HL-60 (cell line): ENCODE measurements at regions not wholly inside any gene's neighbourhood (a gene's known extent, or its start where the extent isn't known, plus 50 kb on each side); places are given as distances from the start of the nearest gene placed in this dataset.
A peak's percentile ranks its signal among the peaks of the same experiment; 100 is the strongest.

Experiments
- DNase-seq, 2 experiments: peaks; one replicate each; pipeline ENCODE4 v3.0.0-alpha.2; 2010 to 2020; ENCODE audit warnings: low read depth in 1 of 2, low spot score in 1 of 2
- H3K27ac ChIP-seq: fragments of 250-450 bp; sonication (Bioruptor Pico); replicated peaks from 2 replicates; pipeline ENCODE4 v1.5.1; 2020; ENCODE audit warnings: mild to moderate bottlenecking, moderate library complexity
- H3K27me3 ChIP-seq: fragments of 250-450 bp; sonication (Bioruptor Pico); 2 replicates; pipeline ENCODE4 v1.5.1; 2021; ENCODE audit warnings: mild to moderate bottlenecking, moderate library complexity; ENCODE audit not compliant: insufficient read depth, poor library complexity, severe bottlenecking
- H3K4me3 ChIP-seq: replicated peaks from 2 replicates; pipeline ENCODE4 v1.5.1; 2011; ENCODE audit warnings: mild to moderate bottlenecking, control low read depth, low read length; ENCODE audit not compliant: insufficient read depth
- CTCF ChIP-seq: IDR thresholded peaks from one replicate; pipeline ENCODE4 v1.5.1; 2011; ENCODE audit warnings: low read length, control low read depth, inconsistent platforms; ENCODE audit not compliant: insufficient read depth
- GABPA ChIP-seq: IDR thresholded peaks from 2 replicates; pipeline ENCODE4 v1.6.1; 2012; ENCODE audit warnings: low read depth
- POLR2AphosphoS5 ChIP-seq: IDR thresholded peaks from 2 replicates; pipeline ENCODE4 v1.6.1; 2012; ENCODE audit warnings: low read depth
- SPI1 ChIP-seq: IDR thresholded peaks from 2 replicates; pipeline ENCODE4 v1.6.1; 2012; ENCODE audit warnings: low read depth, mild to moderate bottlenecking, borderline replicate concordance
- TF ChIP-seq, protein P1 (sequence below): IDR thresholded peaks from 2 replicates; pipeline ENCODE4 v1.6.1; 2012; ENCODE audit warnings: low read depth; ENCODE audit not compliant: insufficient replicate concordance

DNA sequence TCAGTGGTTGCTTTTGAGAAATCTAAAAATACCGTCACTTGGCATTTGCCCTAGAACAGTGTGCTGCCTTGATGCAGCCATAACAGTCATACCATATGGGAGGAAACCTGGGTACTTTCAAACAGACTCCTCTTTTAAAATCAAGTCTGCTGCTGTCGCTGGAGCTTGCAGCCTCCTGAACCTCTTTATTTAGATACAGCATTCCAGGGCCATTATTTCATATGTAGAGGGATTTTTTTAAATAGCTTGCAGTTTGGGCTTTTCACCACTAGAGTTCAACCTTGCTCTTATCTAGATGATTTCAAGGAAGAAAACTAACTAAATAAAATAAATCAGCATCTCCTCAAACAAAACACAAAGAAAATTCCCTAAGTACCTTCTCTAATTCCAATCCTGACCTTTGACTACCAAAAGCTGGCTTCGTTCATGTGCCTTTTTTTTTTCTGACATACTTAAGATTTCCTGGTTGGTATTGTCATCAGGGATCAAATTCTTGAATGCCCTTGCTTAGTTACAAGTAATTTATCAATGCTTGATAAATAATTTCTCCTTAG is 111.6 kb downstream of the KBTBD8 start:
- DNase-seq = no peak
- Histone ChIP-seq H3K27ac (no peak overlapping the region), H3K4me3 (no peak overlapping the region), H3K27me3 (no peaks in the 10 kb centered on the region)
- TF ChIP-seq CTCF = peak; percentile 34
- TF ChIP-seq, protein P1, sequence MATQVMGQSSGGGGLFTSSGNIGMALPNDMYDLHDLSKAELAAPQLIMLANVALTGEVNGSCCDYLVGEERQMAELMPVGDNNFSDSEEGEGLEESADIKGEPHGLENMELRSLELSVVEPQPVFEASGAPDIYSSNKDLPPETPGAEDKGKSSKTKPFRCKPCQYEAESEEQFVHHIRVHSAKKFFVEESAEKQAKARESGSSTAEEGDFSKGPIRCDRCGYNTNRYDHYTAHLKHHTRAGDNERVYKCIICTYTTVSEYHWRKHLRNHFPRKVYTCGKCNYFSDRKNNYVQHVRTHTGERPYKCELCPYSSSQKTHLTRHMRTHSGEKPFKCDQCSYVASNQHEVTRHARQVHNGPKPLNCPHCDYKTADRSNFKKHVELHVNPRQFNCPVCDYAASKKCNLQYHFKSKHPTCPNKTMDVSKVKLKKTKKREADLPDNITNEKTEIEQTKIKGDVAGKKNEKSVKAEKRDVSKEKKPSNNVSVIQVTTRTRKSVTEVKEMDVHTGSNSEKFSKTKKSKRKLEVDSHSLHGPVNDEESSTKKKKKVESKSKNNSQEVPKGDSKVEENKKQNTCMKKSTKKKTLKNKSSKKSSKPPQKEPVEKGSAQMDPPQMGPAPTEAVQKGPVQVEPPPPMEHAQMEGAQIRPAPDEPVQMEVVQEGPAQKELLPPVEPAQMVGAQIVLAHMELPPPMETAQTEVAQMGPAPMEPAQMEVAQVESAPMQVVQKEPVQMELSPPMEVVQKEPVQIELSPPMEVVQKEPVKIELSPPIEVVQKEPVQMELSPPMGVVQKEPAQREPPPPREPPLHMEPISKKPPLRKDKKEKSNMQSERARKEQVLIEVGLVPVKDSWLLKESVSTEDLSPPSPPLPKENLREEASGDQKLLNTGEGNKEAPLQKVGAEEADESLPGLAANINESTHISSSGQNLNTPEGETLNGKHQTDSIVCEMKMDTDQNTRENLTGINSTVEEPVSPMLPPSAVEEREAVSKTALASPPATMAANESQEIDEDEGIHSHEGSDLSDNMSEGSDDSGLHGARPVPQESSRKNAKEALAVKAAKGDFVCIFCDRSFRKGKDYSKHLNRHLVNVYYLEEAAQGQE = no peak
- no peak for TF ChIP-seq SPI1

DNA sequence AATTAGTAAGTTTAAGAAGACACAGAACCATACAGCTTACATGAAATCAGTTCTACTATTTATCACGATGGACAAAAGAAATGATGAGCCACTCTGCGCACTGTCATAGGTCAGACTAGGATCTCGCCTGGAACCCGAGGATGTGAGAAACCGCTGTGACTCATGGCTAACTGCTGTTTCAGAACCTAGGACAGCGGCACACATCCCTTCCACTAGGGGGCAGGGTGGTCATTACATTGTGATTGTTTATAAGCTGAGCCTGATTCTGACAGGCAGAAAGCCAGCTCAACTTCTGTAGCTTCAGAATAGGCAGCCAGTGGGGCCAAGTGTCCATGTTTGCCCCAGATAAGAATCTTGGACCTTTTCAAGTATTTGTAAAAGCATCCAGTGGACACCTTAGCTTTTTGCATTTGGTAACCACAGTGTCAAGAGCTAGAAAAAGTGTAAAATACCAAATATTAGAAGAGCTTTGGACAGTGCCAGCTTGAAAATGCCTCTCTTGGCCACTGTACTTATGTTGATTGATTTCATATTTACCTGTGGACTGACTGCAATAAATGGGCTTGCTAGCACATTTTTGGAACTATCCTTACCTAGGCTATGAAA is 115.8 kb downstream of the KBTBD8 start:
- TF ChIP-seq, protein P1 = peak; percentile 100
- TF ChIP-seq POLR2AphosphoS5 = no peak
- peak; percentile 98 for TF ChIP-seq CTCF
- peak; percentile 46 to 69 for DNase-seq

DNA sequence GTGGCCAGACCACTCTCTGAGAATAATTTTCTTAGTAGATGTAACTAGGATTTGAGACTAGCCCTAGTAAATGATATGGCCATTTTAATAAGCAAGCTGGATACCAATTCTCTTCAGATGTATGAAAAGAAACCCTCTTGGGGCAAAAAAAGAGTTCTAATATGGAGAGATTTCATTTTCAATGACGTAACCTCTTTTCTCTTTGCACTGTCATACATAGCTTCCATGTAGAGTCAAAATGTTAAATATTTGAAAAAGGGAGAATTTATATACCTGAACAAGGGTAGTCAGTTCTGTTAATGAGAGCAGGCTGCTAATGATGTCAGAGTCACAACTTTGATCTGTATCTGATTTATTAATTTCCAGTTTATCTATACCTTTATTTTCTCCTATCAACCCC is 120.0 kb downstream of the KBTBD8 start:
- Histone ChIP-seq H3K27me3 (no peaks in the 10 kb centered on the region), H3K4me3 (no peak overlapping the region), H3K27ac (no peak overlapping the region)
- TF ChIP-seq POLR2AphosphoS5 = no peak
- TF ChIP-seq CTCF = no peak
- TF ChIP-seq GABPA = no peak
- no peak for DNase-seq

More for the DNA sequence above, 115.8 kb downstream of the KBTBD8 start:
- no peak overlapping the region for H3K4me3 ChIP-seq
- no peak overlapping the region for H3K27ac ChIP-seq
- no peaks in the 10 kb centered on the region for H3K27me3 ChIP-seq

DNA sequence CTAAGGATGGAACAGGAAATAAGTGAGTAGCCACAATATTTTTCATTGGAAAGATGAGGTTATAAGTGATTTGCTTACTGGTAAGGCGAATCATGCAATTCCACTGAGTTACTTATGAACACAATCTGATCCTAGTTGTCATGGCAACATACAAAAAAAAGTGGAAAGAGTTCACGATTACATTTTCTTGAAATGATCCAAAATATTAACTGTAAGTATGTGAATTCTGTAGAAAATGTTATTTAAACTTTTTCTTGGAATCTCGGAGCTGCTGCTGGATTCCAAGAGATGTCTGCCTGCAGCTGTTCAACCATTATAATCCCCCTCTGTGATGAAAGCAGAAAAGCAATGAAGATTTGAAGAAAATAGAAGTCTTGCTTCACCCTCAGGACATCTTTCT is 120.5 kb downstream of the KBTBD8 start:
- Histone ChIP-seq H3K27me3 (no peaks in the 10 kb centered on the region), H3K27ac (no peak overlapping the region), H3K4me3 (no peak overlapping the region)
- no peak for TF ChIP-seq CTCF
- TF ChIP-seq POLR2AphosphoS5 = no peak
- no peak for TF ChIP-seq SPI1
- TF ChIP-seq, protein P1 = no peak
- TF ChIP-seq GABPA = no peak
- no peak for DNase-seq
